PC-9 (cell line): ENCODE measurements at regions not wholly inside any gene's neighbourhood (a gene's known extent, or its start where the extent isn't known, plus 50 kb on each side); places are given as distances from the start of the nearest gene placed in this dataset.

Source experiments
- BruUV-seq: library from RNA; stranded (reverse); fragments of 400-500 nt; replicated peaks from 2 replicates; lab custom pipeline; 2021; lab: Mats Ljungman, UMichigan
- CTCF ChIA-PET: fragments of 300-600 bp; sonication (Branson Sonifier 250); formaldehyde crosslinking; loops from one replicate; lab custom pipeline; 2022; ENCODE audit warnings: antibody characterized with exemption; lab: Charles Lee
- POLR2A ChIA-PET: fragments of 300-600 bp; sonication (Branson Sonifier 250); formaldehyde crosslinking; loops from one replicate; lab custom pipeline; 2022; ENCODE audit warnings: antibody characterized with exemption; ENCODE audit not compliant: unreplicated experiment; lab: Charles Lee
- DNase-seq, 2 experiments: peaks; one replicate each; pipeline versions ENCODE4 v3.0.0 to v3.0.0-alpha.2; 2015 to 2022; ENCODE audit warnings: mixed read lengths in 1 of 2
- H2AFZ ChIP-seq: fragments of 200-600 bp; sonication (generic); 2 replicates; pipeline ENCODE4 v1.8.1; 2017; ENCODE audit warnings: antibody characterized with exemption
- H3F3A ChIP-seq: fragments of 200-600 bp; sonication (generic); 2 replicates; pipeline ENCODE4 v1.8.1; 2017; ENCODE audit warnings: antibody characterized with exemption, mild to moderate bottlenecking, low read depth; ENCODE audit not compliant: insufficient read depth
- H3K27ac ChIP-seq: fragments of 200-600 bp; sonication (generic); 2 replicates; pipeline ENCODE4 v1.6.1; 2016; ENCODE audit warnings: mixed run types
- H3K27me3 ChIP-seq: fragments of 200-600 bp; sonication (generic); 2 replicates; pipeline ENCODE4 v1.6.1; 2016; ENCODE audit warnings: low read depth, mixed run types; ENCODE audit not compliant: insufficient read depth
- H3K36me3 ChIP-seq: fragments of 200-600 bp; sonication (generic); 2 replicates; pipeline ENCODE4 v1.6.1; 2016; ENCODE audit warnings: low read depth, mixed run types
- H3K4me1 ChIP-seq: fragments of 200-600 bp; sonication (generic); replicated peaks from 2 replicates; pipeline ENCODE4 v1.6.1; 2016; ENCODE audit warnings: mixed run types; ENCODE audit not compliant: insufficient read depth
- H3K4me2 ChIP-seq: fragments of 200-600 bp; sonication (generic); 2 replicates; pipeline ENCODE4 v1.6.1; 2017; ENCODE audit warnings: mixed run types
- H3K4me3 ChIP-seq: fragments of 200-600 bp; sonication (generic); 2 replicates; pipeline ENCODE4 v1.6.1; 2016; ENCODE audit warnings: mixed run types
- H3K79me2 ChIP-seq: fragments of 200-600 bp; sonication (generic); 2 replicates; pipeline ENCODE4 v1.6.1; 2017; ENCODE audit warnings: low read depth, mixed run types
- H3K9me2 ChIP-seq: fragments of 200-600 bp; sonication (generic); 2 replicates; pipeline ENCODE4 v1.8.1; 2017; ENCODE audit warnings: mild to moderate bottlenecking; ENCODE audit not compliant: insufficient read depth
- H3K9me3 ChIP-seq: fragments of 200-600 bp; sonication (generic); 2 replicates; pipeline ENCODE4 v1.8.1; 2016; ENCODE audit warnings: low read depth; ENCODE audit not compliant: insufficient read depth
- H4K20me1 ChIP-seq: fragments of 200-600 bp; sonication (generic); 2 replicates; pipeline ENCODE4 v1.8.1; 2017; ENCODE audit not compliant: insufficient read depth
- EZH2 ChIP-seq: fragments of 200-600 bp; sonication (generic); IDR thresholded peaks from 2 replicates; pipeline ENCODE4 v1.8.0; 2017; ENCODE audit warnings: antibody characterized with exemption, low read depth
- intact Hi-C: fragments of 100-400 bp; cut with micrococcal nuclease; formaldehyde crosslinking; loops from one replicate; pipeline ENCODE4 v1.10.0; 2022; ENCODE audit not compliant: unreplicated experiment
- TF ChIP-seq, protein P1 (sequence below): fragments of 200-600 bp; sonication (generic); conservative IDR thresholded peaks from 2 replicates; pipeline ENCODE4 v1.6.1; 2017; ENCODE audit warnings: mixed run types, antibody characterized with exemption, mild to moderate bottlenecking, moderate library complexity

DNA sequence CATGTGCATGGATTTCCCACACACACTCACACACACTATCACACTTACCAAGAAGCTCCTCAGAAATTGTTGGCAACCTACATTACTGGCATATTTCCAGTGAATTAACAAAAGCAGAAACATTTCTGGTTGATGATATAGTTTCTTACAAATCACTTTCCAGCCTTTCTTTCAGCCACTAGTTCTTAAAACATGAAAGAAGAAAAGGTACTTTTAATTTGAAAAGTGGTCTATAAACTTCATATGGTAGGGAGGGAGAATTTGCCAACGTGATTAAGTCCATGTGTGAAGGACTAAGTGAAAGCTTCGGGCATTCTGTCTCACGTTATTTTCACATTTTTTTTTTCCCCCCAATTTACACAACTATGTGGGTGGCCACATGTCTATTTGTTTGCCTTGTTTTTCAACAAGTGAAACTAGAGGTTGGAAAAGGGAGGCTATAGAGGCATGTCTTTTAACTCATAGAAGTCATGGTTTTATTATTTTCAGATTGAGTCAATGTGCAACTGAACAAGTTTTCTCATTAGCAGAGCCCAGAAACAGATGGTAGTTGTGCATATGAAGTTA lies 832.1 kb upstream of the INTU start:
- Histone ChIP-seq H3K79me2 (no peaks in the 10 kb centered on the region), H2AFZ (no peak overlapping the region), H3F3A (no peaks in the 10 kb centered on the region), H3K4me1 (no peaks in the 10 kb centered on the region), H3K4me3 (no peak overlapping the region), H4K20me1 (no peaks in the 10 kb centered on the region), H3K9me2 (no peaks in the 10 kb centered on the region), H3K36me3 (no peaks in the 10 kb centered on the region), H3K27ac (no peak overlapping the region), H3K4me2 (no peak overlapping the region), H3K27me3 (no peaks in the 10 kb centered on the region), H3K9me3 (no peaks in the 10 kb centered on the region)
- TF ChIP-seq EZH2 = no peak
- TF ChIP-seq, protein P1, sequence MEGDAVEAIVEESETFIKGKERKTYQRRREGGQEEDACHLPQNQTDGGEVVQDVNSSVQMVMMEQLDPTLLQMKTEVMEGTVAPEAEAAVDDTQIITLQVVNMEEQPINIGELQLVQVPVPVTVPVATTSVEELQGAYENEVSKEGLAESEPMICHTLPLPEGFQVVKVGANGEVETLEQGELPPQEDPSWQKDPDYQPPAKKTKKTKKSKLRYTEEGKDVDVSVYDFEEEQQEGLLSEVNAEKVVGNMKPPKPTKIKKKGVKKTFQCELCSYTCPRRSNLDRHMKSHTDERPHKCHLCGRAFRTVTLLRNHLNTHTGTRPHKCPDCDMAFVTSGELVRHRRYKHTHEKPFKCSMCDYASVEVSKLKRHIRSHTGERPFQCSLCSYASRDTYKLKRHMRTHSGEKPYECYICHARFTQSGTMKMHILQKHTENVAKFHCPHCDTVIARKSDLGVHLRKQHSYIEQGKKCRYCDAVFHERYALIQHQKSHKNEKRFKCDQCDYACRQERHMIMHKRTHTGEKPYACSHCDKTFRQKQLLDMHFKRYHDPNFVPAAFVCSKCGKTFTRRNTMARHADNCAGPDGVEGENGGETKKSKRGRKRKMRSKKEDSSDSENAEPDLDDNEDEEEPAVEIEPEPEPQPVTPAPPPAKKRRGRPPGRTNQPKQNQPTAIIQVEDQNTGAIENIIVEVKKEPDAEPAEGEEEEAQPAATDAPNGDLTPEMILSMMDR = no peak
- no TSS peak for BruUV-seq
- ChIA-PET CTCF (no interaction called here), POLR2A (no interaction called here)
- intact Hi-C loops = no loop called here
- no peak for DNase-seq

DNA sequence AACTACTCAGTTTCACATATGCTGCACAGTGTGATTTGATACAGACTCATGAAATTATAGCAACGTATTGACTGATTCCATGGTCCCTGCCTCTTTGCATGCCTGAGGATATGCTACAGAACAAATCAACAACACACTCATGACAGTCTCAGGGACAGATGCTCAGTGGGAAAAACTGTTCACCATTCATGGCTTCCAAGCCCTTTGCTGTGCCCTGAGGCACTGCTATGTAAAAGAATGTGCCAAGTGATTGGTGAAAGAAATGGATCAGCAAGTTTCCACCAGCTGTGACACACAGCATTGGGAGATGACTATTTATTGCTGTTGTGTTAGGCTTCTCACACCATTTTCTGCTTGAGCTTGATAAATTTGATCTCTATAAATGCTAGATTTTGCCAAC lies 825.6 kb upstream of the INTU start:
- no peak for DNase-seq
- CTCF ChIA-PET = interaction anchor here (0.7 kb wide), 1 partner anchor 384 kb away, joined by 3 read pairs; no protein-coding TSS in a partner anchor

DNA sequence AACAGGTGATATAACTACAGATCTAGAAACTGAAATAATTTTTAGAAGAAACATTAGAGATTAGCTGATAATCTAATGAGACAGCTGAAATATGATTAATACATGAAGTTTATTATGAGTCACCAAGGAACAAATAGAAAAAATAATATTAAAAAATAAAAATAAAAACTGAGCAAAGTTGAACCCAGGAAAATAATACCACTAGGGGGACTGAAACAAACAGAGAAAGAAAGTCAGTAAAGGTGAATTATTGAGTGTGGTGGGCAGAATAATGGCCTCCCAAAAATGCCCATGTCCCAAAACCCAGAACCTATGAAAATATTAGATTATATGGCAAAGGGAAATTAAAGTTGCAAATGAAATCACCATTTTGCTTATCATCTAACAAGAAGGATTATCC lies 820.7 kb upstream of the INTU start:
- Histone ChIP-seq H3K27ac (no peak overlapping the region), H4K20me1 (no peaks in the 10 kb centered on the region), H3K36me3 (no peaks in the 10 kb centered on the region), H3K27me3 (no peaks in the 10 kb centered on the region), H2AFZ (no peak overlapping the region), H3K4me2 (no peak overlapping the region), H3K4me3 (no peak overlapping the region), H3K9me3 (no peaks in the 10 kb centered on the region), H3K79me2 (no peaks in the 10 kb centered on the region), H3K9me2 (0 out of 2 replicates have a peak, but pooled peaks cover 3% of the 10 kb centered on the region), H3F3A (no peaks in the 10 kb centered on the region), H3K4me1 (no peaks in the 10 kb centered on the region; the same call in 1 of the 2 replicates)
- intact Hi-C loops = no loop called here
- POLR2A ChIA-PET = no interaction called here
- DNase-seq = no peak
- no TSS peak for BruUV-seq
- CTCF ChIA-PET = no interaction called here
- TF ChIP-seq EZH2 = no peak
- TF ChIP-seq, protein P1 = 0 out of 2 replicates have a peak, but pooled peaks have one; percentile 23

More for the DNA sequence above, 825.6 kb upstream of the INTU start:
- no peaks in the 10 kb centered on the region for H3K4me1 ChIP-seq
- H3K9me2 ChIP-seq = 0 out of 2 replicates have a peak, but pooled peaks cover 3% of the 10 kb centered on the region
- H3K9me3 ChIP-seq = peaks cover 4% of the 10 kb centered on the region; the same call in 1 of the 2 replicates
- H2AFZ ChIP-seq = peak overlapping the region; percentile 35; the same call in 1 of the 2 replicates
- no TSS peak for BruUV-seq
- no peak overlapping the region for H3K27ac ChIP-seq
- H3K4me3 ChIP-seq = no peak overlapping the region
- no peaks in the 10 kb centered on the region for H3F3A ChIP-seq
- TF ChIP-seq, protein P1 = no peak
- no peak for TF ChIP-seq EZH2
- POLR2A ChIA-PET = no interaction called here
- H3K79me2 ChIP-seq = no peaks in the 10 kb centered on the region
- intact Hi-C loops = no loop called here
- no peak overlapping the region for H3K4me2 ChIP-seq
- H3K27me3 ChIP-seq = no peaks in the 10 kb centered on the region
- no peaks in the 10 kb centered on the region for H3K36me3 ChIP-seq
- no peaks in the 10 kb centered on the region for H4K20me1 ChIP-seq
